GM20431 (cell line): ENCODE measurements at regions not wholly inside any gene's neighbourhood (a gene's known extent, or its start where the extent isn't known, plus 50 kb on each side); places are given as distances from the start of the nearest gene placed in this dataset.

Experiments used
- in situ Hi-C: fragments of 300-500 bp; cut with MseI, MboI; formaldehyde crosslinking; loops from one replicate; pipeline ENCODE4 v1.15.0; 2020; ENCODE audit warnings: low sequenced_read_pairs; ENCODE audit not compliant: unreplicated experiment

DNA sequence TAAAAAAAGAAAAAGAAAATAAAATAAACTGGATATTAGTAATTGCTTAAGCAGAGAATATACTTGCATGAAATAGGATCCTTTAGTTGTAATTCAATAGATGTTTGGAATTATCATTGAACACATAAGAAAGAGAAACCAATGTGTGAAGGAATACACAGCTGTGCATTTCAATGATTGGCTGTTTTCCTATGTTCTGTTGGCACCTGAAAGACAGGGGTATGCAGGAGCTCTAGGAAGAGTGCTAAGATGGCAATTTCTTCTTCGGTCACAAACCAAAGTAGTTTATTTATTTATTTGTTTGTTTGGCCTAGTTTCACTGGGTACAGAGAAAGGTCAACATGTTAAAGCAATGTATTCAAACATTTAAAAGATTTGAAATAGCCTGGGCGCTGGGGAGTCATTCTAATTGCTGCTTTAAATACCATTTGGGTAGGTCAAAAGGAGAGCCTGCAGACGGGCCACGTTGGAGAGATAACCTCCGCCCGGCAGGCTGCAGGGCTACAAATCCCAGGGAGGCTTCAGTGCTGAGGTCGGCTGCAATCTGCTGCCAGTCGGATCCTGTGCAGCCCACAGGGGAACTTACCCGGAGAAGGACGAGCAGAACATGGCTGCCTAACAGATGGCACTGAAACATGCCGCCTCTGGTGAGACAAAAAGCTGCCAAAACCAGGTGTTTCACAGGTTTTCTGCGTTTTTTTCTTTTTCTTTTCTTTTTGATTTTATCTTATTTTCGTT is 154.2 kb upstream of the TYRP1 start:
- in situ Hi-C loops, result no loop called here

DNA sequence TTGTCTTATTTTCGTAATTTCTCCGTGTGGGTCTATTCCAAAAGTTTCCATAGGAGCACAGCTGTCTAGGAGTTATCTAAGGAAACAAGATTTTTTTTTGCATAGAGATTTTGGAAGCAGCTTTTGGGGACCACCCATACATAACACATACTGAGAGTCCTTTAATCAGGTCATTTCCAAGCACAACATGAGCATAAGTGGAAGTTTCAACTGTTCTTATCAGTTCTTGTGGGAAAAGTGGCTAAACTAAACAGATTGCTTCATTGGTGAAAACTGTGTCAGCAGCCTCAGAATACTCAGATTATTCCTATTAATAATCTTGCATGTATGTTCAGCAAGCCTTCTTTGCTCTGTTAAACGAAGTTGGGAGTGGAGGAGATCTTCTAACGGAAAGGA is 153.6 kb upstream of the TYRP1 start:
- in situ Hi-C loops, result no loop called here

DNA sequence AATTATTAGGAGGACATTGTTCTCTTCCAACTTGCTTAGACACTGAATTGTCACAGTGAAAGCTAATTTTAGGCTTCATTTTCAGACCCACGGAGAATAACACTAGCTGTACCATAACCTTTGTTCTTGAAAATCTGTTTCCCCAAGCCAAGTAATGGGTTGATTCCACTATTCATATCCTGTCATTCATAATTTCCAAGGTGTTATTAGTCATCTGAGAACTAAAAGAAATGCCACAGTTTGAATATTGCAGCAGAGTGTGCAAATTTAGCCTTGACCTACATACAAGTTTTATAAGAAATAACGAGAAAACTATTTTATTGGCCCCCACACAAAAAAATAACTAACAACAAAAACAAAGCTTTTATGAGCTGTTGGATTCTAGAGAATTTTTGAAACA is 148.5 kb upstream of the TYRP1 start:
- in situ Hi-C loops, result no loop called here

DNA sequence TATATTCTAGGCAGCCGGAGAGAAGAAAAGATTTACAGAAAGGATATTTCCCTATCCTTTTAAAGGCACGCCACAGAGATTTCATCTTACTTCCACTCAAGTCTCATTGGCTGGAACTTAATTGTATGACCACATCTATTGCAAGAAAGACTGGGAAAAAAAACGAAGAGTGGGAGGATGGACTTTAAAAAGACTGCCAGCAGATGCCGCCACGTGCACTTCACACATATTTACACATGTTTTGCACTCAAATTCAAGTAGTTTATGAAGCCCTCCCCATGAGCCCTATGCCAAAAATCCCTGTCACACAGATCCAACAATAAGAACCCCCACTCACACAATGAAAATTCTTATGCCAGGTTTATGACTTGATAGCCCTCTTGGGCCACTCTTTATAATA is 138.5 kb upstream of the TYRP1 start:
- in situ Hi-C loops, result no loop called here

DNA sequence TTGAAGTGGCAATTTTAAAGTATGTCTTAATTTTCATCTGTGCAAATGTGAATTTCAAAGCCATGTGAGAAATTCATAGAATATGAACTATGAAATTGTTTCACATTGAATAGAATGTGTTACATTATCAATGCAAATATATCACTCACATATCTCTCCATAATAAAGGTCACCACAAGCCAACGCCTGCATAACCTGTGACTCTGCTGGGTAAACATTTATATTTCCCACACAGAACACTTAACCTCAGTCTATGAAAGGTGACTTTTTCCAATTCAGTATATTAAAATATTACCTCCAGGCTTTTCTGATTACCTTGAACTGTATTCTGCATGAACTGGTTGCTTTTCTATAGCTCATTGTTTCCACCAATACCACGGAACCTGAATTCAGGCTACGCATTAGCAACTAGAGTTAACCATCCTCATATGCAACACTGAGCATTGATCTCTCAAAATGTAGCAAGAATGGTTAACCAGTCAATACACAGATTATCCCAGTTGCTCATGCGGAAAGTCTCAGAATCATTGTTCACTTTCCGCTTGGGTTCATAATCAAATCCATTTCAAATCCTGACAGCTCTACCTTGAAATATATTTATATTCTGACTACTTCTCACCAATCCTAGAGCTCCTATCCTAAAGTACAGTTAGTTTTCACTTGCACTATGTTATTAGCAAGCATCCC is 126.6 kb upstream of the TYRP1 start:
- in situ Hi-C loops, result no loop called here

DNA sequence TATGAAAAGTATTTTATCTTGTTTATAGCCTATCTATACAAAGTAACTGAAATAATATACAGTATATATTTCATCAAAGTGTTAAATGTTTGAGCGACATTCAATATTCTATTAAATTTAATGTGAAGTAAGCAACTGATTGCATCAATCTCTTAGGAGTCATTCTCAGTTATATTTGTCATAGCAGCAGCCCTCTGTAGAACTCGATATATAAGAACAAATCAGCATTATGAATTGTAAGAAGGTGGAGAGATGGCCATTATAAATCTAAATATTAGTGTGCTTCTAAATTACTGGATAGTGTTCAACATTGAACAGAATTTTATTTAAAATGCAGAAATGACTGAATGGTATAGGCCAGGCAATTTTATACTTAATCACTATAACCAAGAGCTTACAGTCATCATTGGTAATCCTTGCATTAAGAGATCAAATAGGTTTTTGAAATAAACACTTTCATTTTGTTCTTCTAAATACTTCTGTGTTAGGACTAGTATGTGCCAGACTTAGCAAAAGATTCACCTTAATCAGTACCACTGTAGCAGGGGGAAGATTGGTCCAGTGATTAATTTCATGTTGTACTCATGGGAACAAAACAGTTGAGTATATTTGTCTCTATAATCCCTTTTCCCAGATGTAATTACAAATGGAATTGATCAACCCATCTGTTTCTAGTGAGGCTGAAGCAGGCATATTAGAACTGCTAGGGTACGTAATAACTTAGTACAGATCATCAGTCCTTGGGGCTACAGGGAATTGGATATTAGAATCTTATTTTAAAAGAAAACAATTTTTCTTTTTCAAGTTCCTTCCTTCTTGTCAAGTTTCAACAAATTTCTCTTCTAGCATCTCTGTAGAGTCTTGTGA is 108.3 kb upstream of the TYRP1 start:
- in situ Hi-C loops, result no loop called here

DNA sequence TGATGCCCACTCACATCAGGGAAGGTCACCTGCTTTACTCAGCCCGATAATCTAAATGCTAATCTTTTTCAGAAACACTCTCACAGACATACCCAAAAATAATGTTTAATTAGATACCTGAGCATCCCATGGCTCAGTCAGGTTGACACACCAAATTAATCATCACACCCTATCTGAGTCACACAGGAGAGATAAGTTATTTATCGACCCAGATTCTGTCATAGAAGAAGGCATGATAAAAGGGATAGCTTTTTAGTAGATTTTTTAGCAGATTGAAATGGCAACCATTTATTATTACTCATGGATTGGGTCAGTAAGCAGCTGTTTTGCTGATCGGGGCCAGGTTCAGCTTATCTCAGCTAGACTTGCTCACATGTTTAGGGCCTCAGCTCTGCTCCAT is 97.8 kb upstream of the TYRP1 start:
- in situ Hi-C loops, result no loop called here

DNA sequence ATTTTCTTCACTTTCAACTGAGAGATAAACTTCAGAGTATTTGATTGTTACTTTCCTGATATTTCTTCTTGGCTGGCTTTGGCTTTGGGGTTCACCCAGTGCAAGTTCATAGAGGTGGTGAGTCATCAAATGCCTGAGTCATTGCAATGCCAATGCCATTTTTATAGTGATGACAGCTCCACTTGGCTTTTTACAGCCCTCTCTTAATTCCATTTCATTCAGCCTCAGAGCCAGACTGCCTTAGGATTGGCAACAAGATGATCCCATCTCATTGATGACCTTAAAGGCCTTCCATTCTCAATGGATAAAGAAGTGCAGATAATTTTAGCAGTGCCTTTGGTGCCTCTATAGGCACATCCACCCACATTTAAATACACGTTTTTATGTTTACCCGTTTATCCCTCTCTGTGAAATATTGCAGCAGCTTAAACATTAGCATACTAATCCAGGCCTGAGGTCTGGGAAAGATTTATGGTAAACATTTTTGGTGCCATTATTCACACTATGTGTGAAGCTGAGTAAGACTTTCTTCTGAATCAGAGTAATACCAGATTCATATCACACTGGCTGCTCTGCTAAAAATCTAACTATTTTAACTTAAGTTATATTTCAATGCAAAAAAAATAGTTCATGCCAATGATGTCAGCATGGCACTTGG is 88.9 kb upstream of the TYRP1 start:
- in situ Hi-C loops, result no loop called here

DNA sequence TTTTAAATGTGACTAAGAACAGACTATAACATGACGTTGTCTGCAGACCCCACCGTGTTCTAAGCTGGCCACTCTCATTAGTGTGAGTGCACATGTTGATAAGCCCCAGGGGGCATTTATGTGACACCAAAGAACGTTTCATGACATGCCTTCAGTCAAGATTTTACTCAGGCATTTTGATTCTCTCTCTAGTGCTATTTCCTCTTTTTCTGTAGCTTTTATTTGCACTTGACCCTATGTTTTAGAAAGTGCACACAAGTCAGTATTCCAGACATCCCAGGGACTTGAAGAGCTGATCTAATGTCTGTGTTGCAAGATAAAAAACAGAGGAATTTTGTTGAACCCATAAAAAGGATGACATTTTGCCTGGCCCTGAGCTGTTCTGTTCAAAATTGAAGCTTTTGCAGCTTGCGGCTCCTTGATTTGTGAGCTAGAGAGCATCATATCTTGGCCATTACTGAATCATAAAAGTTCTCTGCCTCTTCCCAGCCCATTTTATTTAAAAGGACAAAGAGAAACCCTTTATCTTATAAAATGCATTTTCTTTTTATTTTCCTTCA is 80.9 kb upstream of the TYRP1 start:
- in situ Hi-C loops, result no loop called here

DNA sequence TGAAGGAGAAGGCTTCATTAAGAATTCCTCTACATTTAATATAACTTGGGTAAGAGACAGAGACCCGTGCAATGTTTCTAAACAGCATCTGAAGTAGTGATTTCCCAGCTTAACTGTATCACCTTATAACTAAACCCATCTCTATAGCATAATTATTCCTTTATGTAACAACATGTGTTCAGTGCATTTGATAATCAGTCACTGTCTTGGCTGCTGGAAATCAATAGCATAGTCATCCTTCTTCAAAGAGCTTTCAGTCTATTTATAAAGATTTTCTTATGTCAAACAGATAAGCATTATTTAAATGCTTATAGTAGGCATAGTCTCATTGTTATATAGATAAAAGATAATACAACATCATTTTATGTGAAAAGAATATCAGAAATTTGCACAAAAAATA is 80.1 kb upstream of the TYRP1 start:
- in situ Hi-C loops, result no loop called here

DNA sequence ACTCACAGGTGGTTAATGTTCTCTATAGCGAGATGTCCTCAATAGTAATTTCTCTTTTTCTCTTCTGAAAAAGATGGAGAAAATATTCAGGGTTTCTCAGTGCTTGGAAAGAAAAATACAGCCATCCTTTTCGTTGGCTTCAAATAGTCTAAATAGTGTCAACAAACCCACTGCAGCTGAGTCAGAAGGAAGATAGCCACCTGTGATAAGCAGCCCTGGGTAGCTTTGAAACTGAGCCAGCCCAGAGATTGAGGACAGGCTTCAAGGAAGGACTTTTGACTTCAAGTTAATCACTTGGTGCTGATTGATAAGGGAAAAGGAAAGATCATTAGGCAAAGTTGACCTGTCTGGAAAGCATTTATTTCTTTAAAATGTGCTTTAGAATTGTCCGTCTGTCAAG is 78.7 kb upstream of the TYRP1 start:
- in situ Hi-C loops, result no loop called here

DNA sequence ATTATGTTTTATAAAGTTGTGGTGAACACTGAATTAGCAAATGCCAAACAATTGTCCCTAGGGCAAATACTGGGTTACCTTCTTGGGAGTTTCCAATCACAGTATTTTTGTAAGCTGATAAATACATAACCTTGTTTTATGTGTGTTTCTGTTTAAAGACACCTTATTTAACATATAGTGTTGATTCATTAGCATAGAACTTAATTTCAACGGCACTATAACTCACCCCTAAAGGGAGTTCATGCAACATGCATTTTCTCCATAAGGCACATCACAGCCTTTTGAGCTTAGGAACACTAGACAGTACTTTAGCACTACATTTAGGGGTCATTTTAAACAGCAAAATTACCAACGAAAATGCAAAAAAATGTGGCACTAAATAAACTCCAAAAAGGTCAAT is 74.2 kb upstream of the TYRP1 start:
- in situ Hi-C loops, result no loop called here

DNA sequence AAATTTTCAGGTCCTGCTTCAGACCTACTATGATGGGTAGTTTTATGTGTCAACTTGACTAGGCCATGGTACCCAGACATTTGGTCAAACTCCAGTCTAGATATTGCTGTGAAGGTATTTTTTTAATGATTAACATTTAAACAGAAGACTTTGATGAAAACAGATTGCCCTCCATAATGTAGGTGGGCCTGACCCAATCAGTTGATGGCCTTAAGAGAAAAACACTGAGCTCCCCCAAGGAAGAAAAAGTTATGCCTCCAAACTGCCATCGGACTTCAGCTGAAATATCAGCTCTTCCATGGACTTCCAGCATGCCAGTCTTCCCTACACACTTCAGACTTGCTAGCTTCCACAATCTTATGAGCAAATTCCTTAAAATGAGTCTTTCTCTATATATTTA is 67.3 kb upstream of the TYRP1 start:
- in situ Hi-C loops, result no loop called here

DNA sequence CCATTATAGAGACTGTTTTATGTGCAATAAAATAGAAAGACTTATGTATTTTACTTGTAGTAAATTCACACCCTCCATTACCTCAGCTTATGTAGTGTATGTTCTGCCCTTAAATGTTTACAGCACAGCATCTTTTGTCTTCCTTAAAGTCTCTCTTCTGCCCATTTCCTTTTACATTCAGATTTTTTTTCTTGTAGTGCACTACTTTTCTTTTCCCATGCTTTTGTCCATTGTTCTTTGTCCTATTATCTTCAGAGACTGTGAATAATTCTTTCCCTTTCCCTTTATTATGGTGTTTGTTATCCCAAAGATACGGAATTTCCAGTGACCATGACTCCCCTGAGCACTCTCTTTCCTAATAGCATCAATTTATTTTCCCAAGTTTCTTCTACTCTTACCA is 66.1 kb upstream of the TYRP1 start:
- in situ Hi-C loops, result no loop called here

DNA sequence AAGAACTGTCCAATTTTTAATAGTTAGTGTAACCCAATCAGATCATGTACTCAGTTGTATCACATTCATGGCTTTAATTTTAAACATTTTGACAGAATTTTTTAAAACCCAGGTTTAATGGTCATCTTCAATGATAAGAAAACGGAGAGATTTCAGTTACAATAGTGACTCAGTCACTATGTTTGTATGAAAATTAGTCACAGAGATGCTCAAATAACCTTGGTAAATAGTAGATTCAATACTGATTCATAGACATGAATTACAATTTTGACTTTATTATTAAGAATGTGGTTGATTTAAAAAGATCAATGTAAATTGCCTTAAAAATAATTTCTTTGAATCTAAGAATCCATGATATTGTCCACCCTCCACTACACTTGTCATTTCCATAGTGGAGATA is 64.6 kb upstream of the TYRP1 start:
- in situ Hi-C loops, result no loop called here

DNA sequence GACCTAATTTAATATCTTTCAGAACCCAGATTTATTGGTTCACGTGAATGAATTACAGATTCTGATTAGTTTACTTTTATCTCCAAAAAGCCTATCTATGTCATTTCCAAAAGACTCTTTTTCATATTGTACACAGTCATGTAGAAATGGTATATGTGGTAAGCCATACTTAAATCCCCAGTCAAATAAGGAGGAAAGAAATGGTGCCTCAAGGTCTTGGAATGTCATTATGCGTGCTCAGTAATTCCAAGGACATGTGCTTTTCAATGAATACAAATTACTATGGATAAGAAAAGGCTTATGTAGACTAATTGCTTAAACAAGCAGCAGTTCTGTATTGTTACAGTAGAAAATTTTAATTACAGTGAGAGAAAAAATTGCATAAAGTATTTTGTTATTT is 64.1 kb upstream of the TYRP1 start:
- in situ Hi-C loops, result no loop called here

DNA sequence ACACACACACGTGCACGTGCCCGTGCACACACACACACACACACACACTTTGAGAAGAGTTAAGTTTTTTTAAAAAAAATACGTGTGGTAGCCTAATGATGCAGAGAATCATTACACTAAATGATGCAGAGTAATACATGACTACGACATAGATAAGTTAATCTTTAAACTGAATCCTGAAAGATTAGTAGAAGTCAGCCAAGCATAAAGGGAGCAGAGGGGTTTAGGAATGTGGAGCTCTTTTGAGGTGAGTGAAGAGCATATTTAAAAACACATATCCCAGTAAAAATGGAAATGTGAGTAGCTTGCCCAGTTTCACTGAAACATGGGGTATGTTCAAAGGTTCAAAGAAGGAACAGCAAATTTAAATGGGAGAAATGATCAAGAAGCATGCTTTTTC is 61.3 kb upstream of the TYRP1 start:
- in situ Hi-C loops, result no loop called here

DNA sequence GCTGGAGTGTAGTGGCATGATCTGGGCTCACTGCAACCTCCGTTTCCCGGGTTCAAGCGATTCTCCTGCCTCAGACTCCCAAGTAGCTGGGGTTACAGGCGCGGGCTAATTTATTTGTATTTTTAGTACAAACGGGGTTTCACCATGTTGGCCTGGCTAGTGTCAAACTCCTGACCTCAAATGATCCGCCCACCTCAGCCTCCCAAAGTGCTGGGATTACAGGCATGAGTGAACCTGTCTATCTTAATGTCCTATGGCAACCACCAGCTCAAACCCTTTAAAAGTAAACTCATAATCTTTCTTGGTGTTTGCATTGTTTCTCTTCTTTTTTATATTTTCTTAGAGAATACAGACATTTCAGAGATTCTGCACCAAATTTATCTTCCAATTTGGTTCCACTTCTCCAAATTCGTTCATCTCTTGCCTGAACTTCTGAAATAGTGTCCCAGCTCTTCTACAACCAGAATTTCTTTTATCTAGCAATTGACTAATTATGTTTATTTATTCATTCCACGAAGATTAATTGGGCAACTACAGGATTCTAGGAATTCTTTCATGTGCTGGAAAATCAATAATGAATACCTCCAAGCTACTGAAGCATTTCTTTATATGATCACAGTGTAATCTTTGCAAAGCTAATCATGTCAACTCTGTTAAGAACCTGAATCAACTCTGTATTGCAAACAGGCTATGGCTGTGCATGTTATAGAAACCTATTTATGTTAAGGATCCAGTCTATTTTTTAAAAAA is 60.0 kb upstream of the TYRP1 start:
- in situ Hi-C loops, result no loop called here

DNA sequence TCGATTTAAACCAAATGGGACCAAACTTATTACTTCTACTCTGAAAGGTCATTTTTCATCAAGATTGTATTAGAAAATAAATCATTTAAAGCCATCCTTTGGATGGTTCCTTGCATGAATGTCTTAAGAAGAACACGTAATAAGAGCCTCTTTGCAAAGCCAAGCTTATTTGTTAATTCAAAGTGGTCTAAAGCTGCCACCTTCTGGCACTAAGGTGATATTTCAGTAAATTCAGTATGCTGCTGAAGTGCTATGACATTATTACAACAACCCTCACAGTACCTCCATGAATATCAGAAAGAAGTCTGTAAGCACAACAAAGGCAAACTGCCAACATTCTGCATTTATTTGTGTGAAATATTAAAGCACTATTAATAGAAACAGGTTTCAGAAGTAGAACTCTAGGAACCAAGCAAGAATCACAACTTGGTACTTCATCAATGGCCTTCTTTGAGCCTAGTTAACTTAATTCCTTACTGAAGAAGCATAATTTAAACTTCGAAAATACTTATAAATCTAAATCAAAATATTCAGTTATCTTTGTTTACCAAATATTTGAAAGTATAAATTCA is 53.1 kb upstream of the TYRP1 start:
- in situ Hi-C loops, result no loop called here
